SK-N-SH (cell line): ENCODE measurements at regions not wholly inside any gene's neighbourhood (a gene's known extent, or its start where the extent isn't known, plus 50 kb on each side); places are given as distances from the start of the nearest gene placed in this dataset.

Experiments used
- EP300 ChIP-seq, 2 experiments: IDR thresholded peaks; 2 replicates each; pipeline versions ENCODE4 v1.4.0 to v1.6.1; 2012; ENCODE audit warnings: borderline replicate concordance in 1 of 2, low read depth in 1 of 2, low read length in 1 of 2
- EZH2phosphoT487 ChIP-seq: fragments of 200-600 bp; sonication (generic); IDR thresholded peaks from 2 replicates; pipeline ENCODE4 v1.6.1; 2017; ENCODE audit warnings: low read depth, mixed run types, mild to moderate bottlenecking, antibody characterized with exemption, moderate library complexity, borderline replicate concordance
- FOXM1 ChIP-seq: IDR thresholded peaks from 2 replicates; pipeline ENCODE4 v1.4.0; 2012; ENCODE audit warnings: low read depth, mild to moderate bottlenecking
- POLR2AphosphoS5 ChIP-seq: IDR thresholded peaks from 2 replicates; pipeline ENCODE4 v1.6.1; 2012; ENCODE audit warnings: low read depth, low read length
- TF ChIP-seq, protein P1 (sequence below): fragments of 200-600 bp; sonication (generic); IDR thresholded peaks from 2 replicates; pipeline ENCODE4 v1.6.1; 2017; ENCODE audit warnings: antibody characterized with exemption, mild to moderate bottlenecking, moderate library complexity
- TF ChIP-seq, protein P2 (sequence below): IDR thresholded peaks from 2 replicates; pipeline ENCODE4; 2012
- TF ChIP-seq, protein P3 (sequence below): IDR thresholded peaks from 2 replicates; pipeline ENCODE4 v1.4.0; 2012; ENCODE audit warnings: low read depth, borderline replicate concordance
- TF ChIP-seq, protein P4 (sequence below): fragments of 150-350 bp; IDR thresholded peaks from 2 replicates; pipeline ENCODE4 v1.6.1; 2017; ENCODE audit warnings: antibody characterized with exemption, low read length, low read depth, borderline replicate concordance
- TF ChIP-seq, protein P5 (sequence below): IDR thresholded peaks from 2 replicates; pipeline ENCODE4 v1.4.0; 2012; ENCODE audit warnings: low read depth

DNA sequence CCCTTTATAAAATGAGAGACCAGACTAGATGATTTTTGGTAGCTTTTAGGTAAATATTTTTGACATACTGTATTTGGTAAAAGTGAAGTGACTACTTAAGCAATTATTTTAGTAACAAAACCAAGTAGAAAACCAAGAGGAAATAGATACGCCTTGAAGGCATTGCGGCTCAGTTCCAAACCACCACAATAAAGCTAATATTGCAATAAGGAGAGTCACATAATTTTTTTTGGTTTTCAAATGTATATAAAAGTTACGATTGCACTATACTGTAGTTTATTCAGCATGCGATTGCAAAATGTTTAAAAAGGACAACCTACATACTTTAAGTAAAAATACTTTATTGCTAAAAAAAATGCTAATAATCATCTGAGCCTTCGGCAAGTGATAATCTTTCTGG is 581.7 kb upstream of the POT1 start:
- TF ChIP-seq, protein P1, sequence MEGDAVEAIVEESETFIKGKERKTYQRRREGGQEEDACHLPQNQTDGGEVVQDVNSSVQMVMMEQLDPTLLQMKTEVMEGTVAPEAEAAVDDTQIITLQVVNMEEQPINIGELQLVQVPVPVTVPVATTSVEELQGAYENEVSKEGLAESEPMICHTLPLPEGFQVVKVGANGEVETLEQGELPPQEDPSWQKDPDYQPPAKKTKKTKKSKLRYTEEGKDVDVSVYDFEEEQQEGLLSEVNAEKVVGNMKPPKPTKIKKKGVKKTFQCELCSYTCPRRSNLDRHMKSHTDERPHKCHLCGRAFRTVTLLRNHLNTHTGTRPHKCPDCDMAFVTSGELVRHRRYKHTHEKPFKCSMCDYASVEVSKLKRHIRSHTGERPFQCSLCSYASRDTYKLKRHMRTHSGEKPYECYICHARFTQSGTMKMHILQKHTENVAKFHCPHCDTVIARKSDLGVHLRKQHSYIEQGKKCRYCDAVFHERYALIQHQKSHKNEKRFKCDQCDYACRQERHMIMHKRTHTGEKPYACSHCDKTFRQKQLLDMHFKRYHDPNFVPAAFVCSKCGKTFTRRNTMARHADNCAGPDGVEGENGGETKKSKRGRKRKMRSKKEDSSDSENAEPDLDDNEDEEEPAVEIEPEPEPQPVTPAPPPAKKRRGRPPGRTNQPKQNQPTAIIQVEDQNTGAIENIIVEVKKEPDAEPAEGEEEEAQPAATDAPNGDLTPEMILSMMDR: no peak
- TF ChIP-seq EZH2phosphoT487 (no peak), POLR2AphosphoS5 (no peak), EP300 (IDR thresholded peaks at IDR 0.05; ENCODE audit: borderline replicate concordance in 1 of 2, low read depth in 1 of 2, low read length in 1 of 2) (no peak), FOXM1 (no peak)
- TF ChIP-seq, protein P2, sequence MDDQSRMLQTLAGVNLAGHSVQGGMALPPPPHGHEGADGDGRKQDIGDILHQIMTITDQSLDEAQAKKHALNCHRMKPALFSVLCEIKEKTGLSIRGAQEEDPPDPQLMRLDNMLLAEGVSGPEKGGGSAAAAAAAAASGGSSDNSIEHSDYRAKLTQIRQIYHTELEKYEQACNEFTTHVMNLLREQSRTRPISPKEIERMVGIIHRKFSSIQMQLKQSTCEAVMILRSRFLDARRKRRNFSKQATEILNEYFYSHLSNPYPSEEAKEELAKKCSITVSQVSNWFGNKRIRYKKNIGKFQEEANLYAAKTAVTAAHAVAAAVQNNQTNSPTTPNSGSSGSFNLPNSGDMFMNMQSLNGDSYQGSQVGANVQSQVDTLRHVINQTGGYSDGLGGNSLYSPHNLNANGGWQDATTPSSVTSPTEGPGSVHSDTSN: no peak
- TF ChIP-seq, protein P3, sequence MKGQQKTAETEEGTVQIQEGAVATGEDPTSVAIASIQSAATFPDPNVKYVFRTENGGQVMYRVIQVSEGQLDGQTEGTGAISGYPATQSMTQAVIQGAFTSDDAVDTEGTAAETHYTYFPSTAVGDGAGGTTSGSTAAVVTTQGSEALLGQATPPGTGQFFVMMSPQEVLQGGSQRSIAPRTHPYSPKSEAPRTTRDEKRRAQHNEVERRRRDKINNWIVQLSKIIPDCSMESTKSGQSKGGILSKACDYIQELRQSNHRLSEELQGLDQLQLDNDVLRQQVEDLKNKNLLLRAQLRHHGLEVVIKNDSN: no peak
- TF ChIP-seq, protein P4, sequence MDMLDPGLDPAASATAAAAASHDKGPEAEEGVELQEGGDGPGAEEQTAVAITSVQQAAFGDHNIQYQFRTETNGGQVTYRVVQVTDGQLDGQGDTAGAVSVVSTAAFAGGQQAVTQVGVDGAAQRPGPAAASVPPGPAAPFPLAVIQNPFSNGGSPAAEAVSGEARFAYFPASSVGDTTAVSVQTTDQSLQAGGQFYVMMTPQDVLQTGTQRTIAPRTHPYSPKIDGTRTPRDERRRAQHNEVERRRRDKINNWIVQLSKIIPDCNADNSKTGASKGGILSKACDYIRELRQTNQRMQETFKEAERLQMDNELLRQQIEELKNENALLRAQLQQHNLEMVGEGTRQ: no peak
- TF ChIP-seq, protein P5, sequence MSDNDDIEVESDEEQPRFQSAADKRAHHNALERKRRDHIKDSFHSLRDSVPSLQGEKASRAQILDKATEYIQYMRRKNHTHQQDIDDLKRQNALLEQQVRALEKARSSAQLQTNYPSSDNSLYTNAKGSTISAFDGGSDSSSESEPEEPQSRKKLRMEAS: no peak
